ENCODE measurements at regions not wholly inside any gene's neighbourhood (a gene's known extent, or its start where the extent isn't known, plus 50 kb on each side); places are given as distances from the start of the nearest gene placed in this dataset.

DNA sequence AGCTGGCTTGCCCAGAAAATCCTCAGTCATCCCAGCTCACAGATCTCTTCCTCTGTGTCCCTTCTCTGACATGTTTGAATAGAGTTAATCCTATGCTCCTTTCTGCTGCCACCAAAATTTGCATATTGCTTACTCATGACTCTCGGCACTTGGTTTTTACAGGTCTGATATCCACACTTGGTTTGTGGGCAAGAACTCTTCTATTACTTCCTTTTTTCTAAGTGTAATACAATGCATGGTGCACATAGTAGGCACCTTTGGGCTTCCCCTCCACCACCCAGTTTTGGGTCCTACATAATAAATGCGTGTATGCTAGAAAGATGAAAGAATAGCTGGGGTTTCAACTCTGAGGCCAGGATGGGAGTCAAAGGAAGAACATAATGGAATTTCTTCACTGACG, 69.7 kb upstream of the GRK3 start:
- POLR2A ChIA-PET (ENCODE audit: partially characterized antibody): interaction anchor here (0.8 to 2.3 kb wide), 3 partner anchors 10 to 17 kb away, joined by 3 to 8 read pairs (median 3); no protein-coding TSS in a partner anchor
- DNase-seq (ENCODE audit: low read depth in 1 of 2, low spot score in 2 of 2) (no peak), FAIRE-seq (no peak)
- no peaks in the 10 kb centered on the region for H3K79me2 ChIP-seq (ENCODE audit: control insufficient read depth in 1 of 2, insufficient read depth in 2 of 2, low read length in 2 of 2)
- no peaks in the 10 kb centered on the region for H4K20me1 ChIP-seq (replicated peaks in 1 of 2; ENCODE audit: control insufficient read depth in 1 of 2, insufficient read depth in 2 of 2, low read length in 2 of 2)
- no peak overlapping the region for H3K27ac ChIP-seq (ENCODE audit: low read depth, low read length)
- H4K91ac ChIP-seq (replicated peaks; ENCODE audit: insufficient read length, low read length): no peak overlapping the region
- H3K23me2 ChIP-seq (ENCODE audit: low read depth, low read length): no peaks in the 10 kb centered on the region
- no peaks in the 10 kb centered on the region for H3K9me3 ChIP-seq (ENCODE audit: insufficient read depth in 2 of 2, low read depth in 1 of 2, low read length in 1 of 2)
- H3K18ac ChIP-seq (ENCODE audit: extremely low read depth, low read length): peak overlapping the region; percentile 19; the same call in 1 of the 2 replicates
- no peak overlapping the region for H2AFZ ChIP-seq (ENCODE audit: low read length)
- H3K4me1 ChIP-seq (replicated peaks in 1 of 4; ENCODE audit: control insufficient read depth in 3 of 4, insufficient read depth in 4 of 4, low read length in 3 of 4): no peaks in the 10 kb centered on the region; a peak in 1 of 7 replicates
- no peaks in the 10 kb centered on the region for H3K79me1 ChIP-seq (ENCODE audit: low read depth, low read length)
- no peak overlapping the region for H2BK15ac ChIP-seq (ENCODE audit: low read length)
- H3K9ac ChIP-seq (replicated peaks in 1 of 4; ENCODE audit: extremely low read depth in 1 of 4, low read depth in 3 of 4, low read length in 3 of 4): no peak overlapping the region
- no peak overlapping the region for H3K56ac ChIP-seq (replicated peaks; ENCODE audit: insufficient read length, low read depth, low read length)
- H3K14ac ChIP-seq (ENCODE audit: insufficient read length): no peak overlapping the region
- H2BK120ac ChIP-seq (replicated peaks; ENCODE audit: low read depth, low read length): no peak overlapping the region
- no peak overlapping the region for H4K8ac ChIP-seq (ENCODE audit: extremely low read depth, insufficient read depth, low read length)
- H2BK20ac ChIP-seq (ENCODE audit: low read length): no peak overlapping the region
- H2BK12ac ChIP-seq (ENCODE audit: low read depth, low read length): no peak overlapping the region
- H4K5ac ChIP-seq (ENCODE audit: insufficient read length, low read depth, low read length): no peak overlapping the region
- TF ChIP-seq KDM5A (IDR thresholded peaks at IDR 0.05; ENCODE audit: low read length): no peak
- TF ChIP-seq BACH1 (IDR thresholded peaks at IDR 0.05; ENCODE audit: low read length): peak; percentile 95
- TF ChIP-seq MAFK (IDR thresholded peaks at IDR 0.05; ENCODE audit: low read depth, low read length): peak; percentile 58; the same call in 1 of the 2 replicates
- CTCF ChIA-PET (ENCODE audit: partially characterized antibody): interaction anchor here (0.7 to 1.1 kb wide), 3 partner anchors 18 to 871 kb away, joined by 3 to 5 read pairs (median 4); no protein-coding TSS in a partner anchor
- no peak overlapping the region for H2AK5ac ChIP-seq (ENCODE audit: low read depth, low read length)
- 81% methylated on average over 3 of the region's 3 CpGs; no CpG with 5 or more reads in 1 of the 2 experiments for WGBS, 2 experiments (ENCODE audit: extremely low coverage in 1 of 2, insufficient coverage in 1 of 2, insufficient read length in 1 of 2, insufficient replicate concordance in 2 of 2, low coverage in 1 of 2, low lambda C conversion rate in 2 of 2, missing lambda C conversion rate in 1 of 2)
- no peak overlapping the region for H3K4ac ChIP-seq (replicated peaks; ENCODE audit: insufficient read length, low read depth, low read length)
- no peak overlapping the region for H2BK5ac ChIP-seq (ENCODE audit: low read depth, low read length)
- H3K4me3 ChIP-seq (ENCODE audit: extremely low read depth in 1 of 4, insufficient read depth in 2 of 4, low read depth in 3 of 4, low read length in 4 of 4): no peak overlapping the region
- H3K4me2 ChIP-seq (ENCODE audit: insufficient read depth in 1 of 2, low read depth in 2 of 2, low read length in 2 of 2): no peak overlapping the region
- H3K27me3 ChIP-seq (replicated peaks in 1 of 4; ENCODE audit: control insufficient read depth in 3 of 4, extremely low read depth in 1 of 4, insufficient read depth in 3 of 4, low read length in 3 of 4): no peaks in the 10 kb centered on the region
- no peak overlapping the region for H3K23ac ChIP-seq (ENCODE audit: insufficient read length)
- no peaks in the 10 kb centered on the region; a peak in 1 of 8 replicates for H3K36me3 ChIP-seq (ENCODE audit: control insufficient read depth in 2 of 4, insufficient read depth in 4 of 4, low read length in 3 of 4)

Data from H1 (cell line).